K562 (cell line): ENCODE measurements at regions not wholly inside any gene's neighbourhood (a gene's known extent, or its start where the extent isn't known, plus 50 kb on each side); places are given as distances from the start of the nearest gene placed in this dataset.

ENCODE experiments used
- MXD1 ChIP-seq: fragments of 250-450 bp; sonication (Bioruptor Pico); IDR thresholded peaks from 2 replicates; pipeline ENCODE4 v1.8.0; 2021; ENCODE audit warnings: borderline replicate concordance, mild to moderate bottlenecking, moderate library complexity; ENCODE audit not compliant: poor library complexity, severe bottlenecking
- PPARD ChIP-seq: fragments of 250-450 bp; sonication (Bioruptor Pico); IDR thresholded peaks from 2 replicates; pipeline ENCODE4 v1.8.0; 2022; ENCODE audit warnings: inconsistent platforms, mild to moderate bottlenecking, moderate library complexity
- RAD51 ChIP-seq: fragments of 450-650 bp; IDR thresholded peaks from 2 replicates; pipeline ENCODE4 v1.7.1; 2016; ENCODE audit warnings: low read depth, mild to moderate bottlenecking, borderline replicate concordance
- TBL1XR1 ChIP-seq, 2 experiments: IDR thresholded peaks; 2 replicates each; pipeline ENCODE4 v1.6.1; 2012; ENCODE audit warnings: improper control_type of control experiment in 2 of 2, low read length in 2 of 2, mild to moderate bottlenecking in 1 of 2
- ZNF311 ChIP-seq: fragments of 250-450 bp; sonication (Bioruptor Pico); IDR thresholded peaks from 2 replicates; pipeline ENCODE4 v1.4.0; 2020; ENCODE audit warnings: mild to moderate bottlenecking, moderate library complexity
- TF ChIP-seq, protein P1 (sequence below): fragments of 450-650 bp; IDR thresholded peaks from 2 replicates; pipeline ENCODE4 v1.6.1; 2017; ENCODE audit warnings: mild to moderate bottlenecking, moderate library complexity
- TF ChIP-seq, protein P2 (sequence below): fragments of 450-650 bp; IDR thresholded peaks from 2 replicates; pipeline ENCODE4 v1.7.1; 2018; ENCODE audit warnings: mild to moderate bottlenecking, low read depth; ENCODE audit not compliant: partially characterized antibody

GRCh38 chr16:5793556-5793955 is 696.0 kb upstream of the EEF2KMT start (continued):
- TF ChIP-seq, protein P1, sequence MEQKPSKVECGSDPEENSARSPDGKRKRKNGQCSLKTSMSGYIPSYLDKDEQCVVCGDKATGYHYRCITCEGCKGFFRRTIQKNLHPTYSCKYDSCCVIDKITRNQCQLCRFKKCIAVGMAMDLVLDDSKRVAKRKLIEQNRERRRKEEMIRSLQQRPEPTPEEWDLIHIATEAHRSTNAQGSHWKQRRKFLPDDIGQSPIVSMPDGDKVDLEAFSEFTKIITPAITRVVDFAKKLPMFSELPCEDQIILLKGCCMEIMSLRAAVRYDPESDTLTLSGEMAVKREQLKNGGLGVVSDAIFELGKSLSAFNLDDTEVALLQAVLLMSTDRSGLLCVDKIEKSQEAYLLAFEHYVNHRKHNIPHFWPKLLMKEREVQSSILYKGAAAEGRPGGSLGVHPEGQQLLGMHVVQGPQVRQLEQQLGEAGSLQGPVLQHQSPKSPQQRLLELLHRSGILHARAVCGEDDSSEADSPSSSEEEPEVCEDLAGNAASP, result no peak
- TF ChIP-seq MXD1 (CRISPR knock-in tag) (no peak), TBL1XR1 (IDR thresholded peaks at IDR 0.05; ENCODE audit: low read length in 2 of 2) (no peak), ZNF311 (no peak), PPARD (no peak), RAD51 (no peak)
- TF ChIP-seq, protein P2, sequence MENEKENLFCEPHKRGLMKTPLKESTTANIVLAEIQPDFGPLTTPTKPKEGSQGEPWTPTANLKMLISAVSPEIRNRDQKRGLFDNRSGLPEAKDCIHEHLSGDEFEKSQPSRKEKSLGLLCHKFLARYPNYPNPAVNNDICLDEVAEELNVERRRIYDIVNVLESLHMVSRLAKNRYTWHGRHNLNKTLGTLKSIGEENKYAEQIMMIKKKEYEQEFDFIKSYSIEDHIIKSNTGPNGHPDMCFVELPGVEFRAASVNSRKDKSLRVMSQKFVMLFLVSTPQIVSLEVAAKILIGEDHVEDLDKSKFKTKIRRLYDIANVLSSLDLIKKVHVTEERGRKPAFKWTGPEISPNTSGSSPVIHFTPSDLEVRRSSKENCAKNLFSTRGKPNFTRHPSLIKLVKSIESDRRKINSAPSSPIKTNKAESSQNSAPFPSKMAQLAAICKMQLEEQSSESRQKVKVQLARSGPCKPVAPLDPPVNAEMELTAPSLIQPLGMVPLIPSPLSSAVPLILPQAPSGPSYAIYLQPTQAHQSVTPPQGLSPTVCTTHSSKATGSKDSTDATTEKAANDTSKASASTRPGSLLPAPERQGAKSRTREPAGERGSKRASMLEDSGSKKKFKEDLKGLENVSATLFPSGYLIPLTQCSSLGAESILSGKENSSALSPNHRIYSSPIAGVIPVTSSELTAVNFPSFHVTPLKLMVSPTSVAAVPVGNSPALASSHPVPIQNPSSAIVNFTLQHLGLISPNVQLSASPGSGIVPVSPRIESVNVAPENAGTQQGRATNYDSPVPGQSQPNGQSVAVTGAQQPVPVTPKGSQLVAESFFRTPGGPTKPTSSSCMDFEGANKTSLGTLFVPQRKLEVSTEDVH, result no peak
